Uterus (tissue), 2 donors: ENCODE measurements at regions not wholly inside any gene's neighbourhood (a gene's known extent, or its start where the extent isn't known, plus 50 kb on each side); places are given as distances from the start of the nearest gene placed in this dataset.

Experiments
- POLR2A ChIP-seq, 2 donors: fragments of 450-650 bp; IDR thresholded peaks; one replicate each; pipeline ENCODE4 v1.6.1; 2016; ENCODE audit warnings: antibody characterized with exemption in 2 of 2, mild to moderate bottlenecking in 1 of 2, moderate library complexity in 1 of 2
- TF ChIP-seq, protein P1 (sequence below), 4 experiments: fragments of 200-600 bp in 2 of 4; fragments of 450-650 bp in 2 of 4; sonication (generic) in 2 of 4; IDR thresholded peaks; one replicate each; pipeline ENCODE4 v1.5.1; 2016 to 2019; ENCODE audit warnings: antibody characterized with exemption in 4 of 4, mild to moderate bottlenecking in 2 of 4, moderate library complexity in 1 of 4

DNA sequence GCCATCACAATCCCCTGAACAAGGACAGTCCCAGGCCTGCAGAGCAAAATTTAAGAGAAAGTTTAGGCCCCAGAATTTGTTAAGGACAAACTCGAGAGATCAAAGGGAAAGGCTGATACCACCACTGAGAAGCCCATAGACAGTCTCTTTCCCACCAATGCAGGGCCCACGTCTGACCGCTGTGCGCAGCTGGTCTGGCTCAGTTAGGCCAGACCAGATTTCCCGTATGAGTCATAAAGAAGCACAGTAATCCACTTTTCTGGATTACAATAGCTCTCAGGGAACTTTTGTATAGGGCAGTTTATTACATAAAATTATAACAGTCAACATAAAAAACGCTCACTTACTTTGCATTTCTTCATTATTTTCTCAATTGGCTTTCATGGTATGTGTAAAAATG, 259.5 kb downstream of the RCHY1 start:
- TF ChIP-seq, protein P1, sequence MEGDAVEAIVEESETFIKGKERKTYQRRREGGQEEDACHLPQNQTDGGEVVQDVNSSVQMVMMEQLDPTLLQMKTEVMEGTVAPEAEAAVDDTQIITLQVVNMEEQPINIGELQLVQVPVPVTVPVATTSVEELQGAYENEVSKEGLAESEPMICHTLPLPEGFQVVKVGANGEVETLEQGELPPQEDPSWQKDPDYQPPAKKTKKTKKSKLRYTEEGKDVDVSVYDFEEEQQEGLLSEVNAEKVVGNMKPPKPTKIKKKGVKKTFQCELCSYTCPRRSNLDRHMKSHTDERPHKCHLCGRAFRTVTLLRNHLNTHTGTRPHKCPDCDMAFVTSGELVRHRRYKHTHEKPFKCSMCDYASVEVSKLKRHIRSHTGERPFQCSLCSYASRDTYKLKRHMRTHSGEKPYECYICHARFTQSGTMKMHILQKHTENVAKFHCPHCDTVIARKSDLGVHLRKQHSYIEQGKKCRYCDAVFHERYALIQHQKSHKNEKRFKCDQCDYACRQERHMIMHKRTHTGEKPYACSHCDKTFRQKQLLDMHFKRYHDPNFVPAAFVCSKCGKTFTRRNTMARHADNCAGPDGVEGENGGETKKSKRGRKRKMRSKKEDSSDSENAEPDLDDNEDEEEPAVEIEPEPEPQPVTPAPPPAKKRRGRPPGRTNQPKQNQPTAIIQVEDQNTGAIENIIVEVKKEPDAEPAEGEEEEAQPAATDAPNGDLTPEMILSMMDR (IDR thresholded peaks at IDR 0.05) = no peak
- TF ChIP-seq POLR2A (IDR thresholded peaks at IDR 0.05) = no peak
